GM12872 (cell line): ENCODE measurements at regions not wholly inside any gene's neighbourhood (a gene's known extent, or its start where the extent isn't known, plus 50 kb on each side); places are given as distances from the start of the nearest gene placed in this dataset.

Experiments
- TF ChIP-seq, protein P1 (sequence below): IDR thresholded peaks from 3 replicates; pipeline ENCODE4 v1.5.1; 2011; ENCODE audit warnings: low read depth, mild to moderate bottlenecking, low read length, moderate library complexity; ENCODE audit not compliant: insufficient read depth

DNA sequence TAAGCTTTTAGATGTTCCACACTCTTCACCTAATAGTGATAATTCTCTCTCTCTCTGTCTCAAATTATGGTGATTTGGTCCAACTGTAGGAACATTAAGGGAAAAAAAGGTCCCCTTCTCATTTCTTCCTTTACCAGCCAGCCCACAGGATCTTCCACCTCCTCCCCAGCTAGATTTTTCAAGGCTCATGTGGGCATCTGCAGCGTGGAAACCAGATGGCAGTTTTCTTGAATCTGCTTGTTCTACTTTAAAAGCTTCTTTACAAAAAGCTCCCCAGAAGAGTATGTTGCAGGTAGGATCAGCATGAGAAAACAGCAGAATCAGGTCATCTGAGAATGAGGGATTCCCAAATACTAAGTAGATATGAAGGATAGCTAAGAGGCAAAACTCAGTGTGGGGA lies 208.6 kb upstream of the PFN2 start:
- TF ChIP-seq, protein P1, sequence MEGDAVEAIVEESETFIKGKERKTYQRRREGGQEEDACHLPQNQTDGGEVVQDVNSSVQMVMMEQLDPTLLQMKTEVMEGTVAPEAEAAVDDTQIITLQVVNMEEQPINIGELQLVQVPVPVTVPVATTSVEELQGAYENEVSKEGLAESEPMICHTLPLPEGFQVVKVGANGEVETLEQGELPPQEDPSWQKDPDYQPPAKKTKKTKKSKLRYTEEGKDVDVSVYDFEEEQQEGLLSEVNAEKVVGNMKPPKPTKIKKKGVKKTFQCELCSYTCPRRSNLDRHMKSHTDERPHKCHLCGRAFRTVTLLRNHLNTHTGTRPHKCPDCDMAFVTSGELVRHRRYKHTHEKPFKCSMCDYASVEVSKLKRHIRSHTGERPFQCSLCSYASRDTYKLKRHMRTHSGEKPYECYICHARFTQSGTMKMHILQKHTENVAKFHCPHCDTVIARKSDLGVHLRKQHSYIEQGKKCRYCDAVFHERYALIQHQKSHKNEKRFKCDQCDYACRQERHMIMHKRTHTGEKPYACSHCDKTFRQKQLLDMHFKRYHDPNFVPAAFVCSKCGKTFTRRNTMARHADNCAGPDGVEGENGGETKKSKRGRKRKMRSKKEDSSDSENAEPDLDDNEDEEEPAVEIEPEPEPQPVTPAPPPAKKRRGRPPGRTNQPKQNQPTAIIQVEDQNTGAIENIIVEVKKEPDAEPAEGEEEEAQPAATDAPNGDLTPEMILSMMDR, result no peak

DNA sequence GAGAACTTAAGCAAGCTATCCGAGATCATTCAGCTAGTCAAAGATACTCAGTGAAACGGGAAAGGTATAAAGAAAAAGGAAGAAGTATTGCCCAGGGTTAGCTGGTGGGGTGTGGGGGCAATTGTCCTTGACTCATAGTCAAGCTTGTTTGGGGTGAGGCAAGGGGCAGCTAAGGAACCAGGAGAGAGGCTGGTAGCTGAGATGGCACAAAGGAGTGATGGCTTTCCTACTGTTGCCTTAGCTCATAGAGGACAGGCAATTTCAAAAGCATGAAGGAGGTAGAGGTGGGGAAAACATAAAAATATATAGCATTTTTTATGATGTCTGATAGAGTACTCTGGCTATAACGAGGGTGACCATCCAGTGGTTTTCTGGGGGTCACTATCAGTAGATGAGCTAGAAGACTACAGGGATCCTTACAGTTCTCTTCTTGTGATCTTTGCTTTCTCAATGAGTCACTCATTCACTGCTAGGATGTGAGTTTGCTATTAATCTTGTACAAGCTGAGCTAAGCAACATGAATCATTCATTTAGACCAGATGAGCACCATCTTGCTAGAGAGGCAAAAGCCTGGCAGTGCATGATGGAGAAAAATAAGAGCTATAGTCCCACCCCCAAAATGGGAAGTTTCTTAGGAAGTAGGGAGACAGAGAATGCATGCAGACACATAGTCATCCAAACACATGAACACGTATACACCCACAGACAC lies 207.1 kb upstream of the PFN2 start:
- TF ChIP-seq, protein P1, result no peak

DNA sequence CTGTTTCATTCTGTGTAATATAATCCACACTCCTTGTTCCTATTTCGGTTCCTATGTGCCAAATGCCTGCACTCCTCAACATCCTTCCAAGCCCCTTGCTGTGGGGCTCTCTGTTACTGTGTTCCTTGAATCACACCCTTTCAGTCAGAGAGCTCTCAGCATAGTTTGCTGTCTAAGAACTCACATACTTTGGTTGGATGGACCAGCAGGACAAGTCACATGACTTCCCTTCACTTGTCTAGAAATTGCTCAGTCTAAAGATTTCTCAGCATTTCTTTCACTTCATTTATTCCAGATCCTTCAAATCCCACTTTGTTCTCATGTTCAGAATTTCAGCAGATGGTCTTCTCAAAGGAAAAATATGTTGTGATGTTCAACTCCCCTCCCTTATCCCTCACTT lies 203.5 kb upstream of the PFN2 start:
- TF ChIP-seq, protein P1, result no peak

DNA sequence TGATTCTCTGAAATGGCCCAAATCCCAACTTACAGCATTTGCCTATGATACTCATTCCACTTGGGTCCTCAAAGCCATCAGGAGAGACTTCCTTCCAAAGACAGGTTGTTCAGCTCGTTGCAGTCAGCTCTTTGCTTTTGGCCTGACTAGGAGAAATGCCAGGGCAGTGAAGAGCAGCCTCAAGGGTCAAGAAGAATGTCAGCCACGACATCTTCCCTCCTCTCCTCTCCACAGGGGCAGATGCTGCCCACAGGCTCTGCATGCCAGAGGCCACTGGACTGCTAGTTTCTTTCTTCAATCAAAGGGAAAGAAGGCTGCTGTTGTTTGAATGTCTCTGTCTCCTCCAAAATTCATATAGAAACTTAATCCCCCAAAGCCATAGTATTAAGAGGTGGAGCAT lies 201.7 kb upstream of the PFN2 start:
- TF ChIP-seq, protein P1, result no peak

DNA sequence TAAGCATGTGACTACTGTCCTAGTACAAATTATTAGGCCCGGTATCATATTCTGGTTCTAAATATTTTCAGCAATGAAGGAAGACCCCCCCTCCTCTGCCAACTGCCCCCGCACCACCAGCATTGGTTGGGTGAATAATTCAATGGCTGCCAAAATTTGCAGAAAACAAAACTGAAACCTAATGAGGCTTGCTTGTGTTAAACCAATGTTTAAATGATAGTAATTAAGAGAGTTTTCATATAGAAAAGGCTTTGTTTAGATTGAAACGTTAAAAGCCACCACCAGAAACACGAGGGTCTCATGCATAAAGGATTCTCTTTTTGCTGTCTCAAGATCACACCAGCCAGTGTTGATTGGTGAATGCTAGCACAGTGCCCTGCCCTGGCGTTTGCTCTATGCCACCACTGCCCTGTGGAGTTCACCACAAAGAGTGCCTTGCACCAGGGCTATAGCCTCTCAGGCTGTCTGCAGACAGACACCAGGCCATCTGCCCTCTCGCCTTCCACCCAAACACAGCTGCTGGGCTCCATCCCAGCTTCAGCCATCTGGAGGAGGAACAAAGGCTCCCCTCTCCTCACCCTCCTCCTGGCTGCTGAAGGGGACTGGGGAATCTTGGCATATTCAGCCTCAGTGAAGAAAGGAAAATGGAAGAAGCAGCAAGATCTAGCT lies 200.3 kb upstream of the PFN2 start:
- TF ChIP-seq, protein P1, result no peak

DNA sequence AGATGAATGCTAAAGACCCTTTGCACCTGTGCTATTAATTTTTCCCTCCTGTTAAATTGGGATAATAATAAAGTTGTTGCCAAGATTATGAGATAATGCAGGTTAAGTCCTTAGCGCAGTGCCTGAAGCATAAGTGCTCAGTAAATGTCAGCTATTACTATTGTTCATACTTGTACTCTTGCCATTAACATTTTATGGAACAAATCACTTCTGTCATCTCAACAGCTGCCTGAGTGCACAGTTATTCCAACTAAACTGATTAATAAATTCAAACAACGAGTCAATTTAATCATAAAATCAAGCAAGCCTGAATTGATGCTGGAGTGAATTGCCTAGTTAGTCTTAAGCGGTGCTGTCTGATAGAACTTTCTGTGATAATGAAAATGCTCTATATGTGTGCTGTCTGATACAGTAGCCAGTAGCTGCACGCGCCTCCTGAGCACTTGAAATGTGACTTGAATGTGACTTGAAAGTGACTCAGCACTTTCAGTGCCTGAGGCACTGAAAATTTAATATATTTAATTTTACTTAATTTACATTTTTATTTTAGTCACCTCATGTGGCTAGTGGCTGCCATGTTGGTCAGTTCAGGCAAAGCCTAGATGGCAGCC lies 198.7 kb upstream of the PFN2 start:
- TF ChIP-seq, protein P1, result no peak

DNA sequence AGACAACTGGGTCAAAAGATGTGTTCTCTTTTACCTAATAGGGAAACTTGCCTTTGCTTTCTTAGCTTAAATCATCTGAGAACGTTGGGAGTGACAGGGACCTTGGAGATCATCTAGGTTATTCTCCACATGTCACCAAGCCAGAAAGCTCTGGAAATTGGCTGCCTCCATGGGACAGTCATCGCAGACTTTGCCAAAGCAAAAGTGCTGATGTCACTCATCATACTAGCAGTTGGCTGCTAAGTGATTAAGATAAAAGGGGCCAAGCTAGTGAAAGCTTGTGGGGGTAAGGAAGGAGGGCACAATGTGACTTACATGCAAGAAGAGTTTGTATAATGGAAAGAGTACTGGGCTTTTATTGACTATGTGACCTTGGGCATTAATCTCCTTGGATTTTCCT lies 198.0 kb upstream of the PFN2 start:
- TF ChIP-seq, protein P1, result no peak
